ENCODE measurements at regions not wholly inside any gene's neighbourhood (a gene's known extent, or its start where the extent isn't known, plus 50 kb on each side); places are given as distances from the start of the nearest gene placed in this dataset.

DNA sequence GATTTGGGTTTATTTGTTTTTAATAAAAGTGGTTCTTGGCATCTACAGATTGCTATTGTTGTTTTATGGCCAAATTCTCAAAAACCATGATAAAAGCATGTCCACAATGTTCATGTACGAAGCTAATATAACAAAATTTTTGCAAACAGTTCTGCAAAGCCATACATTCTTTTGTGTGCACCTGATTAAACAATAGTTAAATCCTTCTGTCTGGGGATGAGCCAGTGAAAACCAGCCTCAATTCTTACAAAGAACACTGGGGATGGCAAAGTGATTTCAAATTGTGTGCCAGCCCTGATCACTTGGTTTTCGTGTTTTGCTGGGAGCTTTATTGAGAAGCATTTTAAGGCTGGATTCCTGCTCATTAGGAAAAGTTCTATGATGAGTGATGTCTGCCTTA is 149.1 kb upstream of the MAGI3 start:
- TF ChIP-seq CTCF (IDR thresholded peaks at IDR 0.05; ENCODE audit: low read length): no peak
- no peak for TF ChIP-seq EZH2 (optimal IDR thresholded peaks at IDR 0.05; ENCODE audit: low read depth, low read length)
- no peak for TF ChIP-seq EZH2phosphoT487 (IDR thresholded peaks at IDR 0.05; ENCODE audit: low read length)
